WTC11 (cell line): ENCODE measurements at regions not wholly inside any gene's neighbourhood (a gene's known extent, or its start where the extent isn't known, plus 50 kb on each side); places are given as distances from the start of the nearest gene placed in this dataset.

Source experiments
- ATAC-seq: fragments of 200-7000 bp; cut with Tn5 transposase; 2 replicates; pipeline ENCODE4 v1.10.0; 2021; ENCODE audit warnings: mild to moderate bottlenecking, moderate library complexity
- CTCF ChIA-PET: fragments of 300-600 bp; sonication (Branson Sonifier 250); formaldehyde crosslinking; loops from one replicate; lab custom pipeline; 2021; ENCODE audit warnings: antibody characterized with exemption; lab: Charles Lee
- POLR2A ChIA-PET: fragments of 350-600 bp; sonication (Branson Sonifier 250); formaldehyde crosslinking; loops from one replicate; lab custom pipeline; 2021; ENCODE audit warnings: antibody characterized with exemption; lab: Charles Lee
- DNase-seq: peaks from one replicate; pipeline ENCODE4 v3.0.0; 2021; ENCODE audit warnings: low spot score
- H3K27ac Mint-ChIP-seq: 2 replicates; pipeline ENCODE4 v1.8.0; 2021; ENCODE audit warnings: mixed read lengths
- H3K27me3 Mint-ChIP-seq: 2 replicates; pipeline ENCODE4 v1.8.0; 2021; ENCODE audit warnings: low read depth, mild to moderate bottlenecking, moderate library complexity, mixed read lengths
- H3K36me3 Mint-ChIP-seq: 2 replicates; pipeline ENCODE4 v1.8.0; 2021; ENCODE audit warnings: mixed read lengths
- H3K4me1 Mint-ChIP-seq: 2 replicates; pipeline ENCODE4 v1.8.0; 2022; ENCODE audit warnings: mixed read lengths
- H3K4me3 Mint-ChIP-seq: 2 replicates; pipeline ENCODE4 v1.8.0; 2021; ENCODE audit warnings: mild to moderate bottlenecking, moderate library complexity, mixed read lengths
- H3K9me3 Mint-ChIP-seq: 2 replicates; pipeline ENCODE4 v1.8.0; 2021; ENCODE audit warnings: mixed read lengths
- CBFB ChIP-seq: sonication (generic); formaldehyde crosslinking; IDR thresholded peaks from 2 replicates; pipeline ENCODE4 v1.8.1; 2022; ENCODE audit warnings: mild to moderate bottlenecking, low read depth, missing genetic modification reagents
- CREM ChIP-seq: sonication (generic); formaldehyde crosslinking; IDR thresholded peaks from 2 replicates; pipeline ENCODE4 v1.8.1; 2022; ENCODE audit warnings: mild to moderate bottlenecking, missing genetic modification reagents, moderate library complexity
- ELF4 ChIP-seq: sonication (generic); formaldehyde crosslinking; IDR thresholded peaks from 2 replicates; pipeline ENCODE4 v1.8.1; 2022; ENCODE audit warnings: low read depth, mild to moderate bottlenecking, moderate library complexity, missing genetic modification reagents
- ESRRA ChIP-seq: sonication (generic); formaldehyde crosslinking; IDR thresholded peaks from 2 replicates; pipeline ENCODE4 v1.8.1; 2022; ENCODE audit warnings: mild to moderate bottlenecking, missing genetic modification reagents, borderline replicate concordance
- FOXP1 ChIP-seq: sonication (generic); formaldehyde crosslinking; IDR thresholded peaks from 2 replicates; pipeline ENCODE4 v1.8.0; 2022; ENCODE audit warnings: missing genetic modification reagents, mild to moderate bottlenecking, moderate library complexity, borderline replicate concordance
- GRHL2 ChIP-seq: fragments of 250-450 bp; sonication (Bioruptor Pico); IDR thresholded peaks from 2 replicates; pipeline ENCODE4 v1.8.0; 2022; ENCODE audit warnings: mild to moderate bottlenecking, moderate library complexity; ENCODE audit not compliant: insufficient replicate concordance, severe bottlenecking
- GTF2I ChIP-seq: fragments of 250-450 bp; sonication (Bioruptor Pico); conservative IDR thresholded peaks from 2 replicates; pipeline ENCODE4 v1.4.0; 2021; ENCODE audit warnings: mild to moderate bottlenecking
- HMGA2 ChIP-seq: fragments of 250-450 bp; sonication (Bioruptor Pico); IDR thresholded peaks from 2 replicates; pipeline ENCODE4 v1.4.0; 2021; ENCODE audit warnings: mild to moderate bottlenecking, moderate library complexity
- JAZF1 ChIP-seq: fragments of 250-450 bp; sonication (Bioruptor Pico); IDR thresholded peaks from 2 replicates; pipeline ENCODE4 v1.9.0; 2021; ENCODE audit warnings: moderate library complexity, mild to moderate bottlenecking, inconsistent platforms
- KAT7 ChIP-seq: sonication (generic); formaldehyde crosslinking; IDR thresholded peaks from 2 replicates; pipeline ENCODE4 v1.8.1; 2023; ENCODE audit warnings: missing genetic modification reagents, mild to moderate bottlenecking, borderline replicate concordance
- NFE2L1 ChIP-seq: sonication (generic); formaldehyde crosslinking; IDR thresholded peaks from 2 replicates; pipeline ENCODE4 v1.8.1; 2023; ENCODE audit warnings: missing genetic modification reagents
- NFYB ChIP-seq: sonication (generic); formaldehyde crosslinking; conservative IDR thresholded peaks from 2 replicates; pipeline ENCODE4 v1.8.0; 2022; ENCODE audit warnings: low read depth, missing genetic modification reagents
- NR2C2 ChIP-seq: sonication (generic); formaldehyde crosslinking; IDR thresholded peaks from 2 replicates; pipeline ENCODE4 v1.8.0; 2022; ENCODE audit warnings: mild to moderate bottlenecking, missing genetic modification reagents
- SMAD4 ChIP-seq: sonication (generic); formaldehyde crosslinking; IDR thresholded peaks from 2 replicates; pipeline ENCODE4 v1.8.0; 2022; ENCODE audit warnings: mild to moderate bottlenecking, missing genetic modification reagents
- TEAD4 ChIP-seq: sonication (generic); formaldehyde crosslinking; IDR thresholded peaks from 2 replicates; pipeline ENCODE4 v1.8.0; 2022; ENCODE audit warnings: mild to moderate bottlenecking, missing genetic modification reagents
- ZBTB21 ChIP-seq: sonication (generic); formaldehyde crosslinking; IDR thresholded peaks from 2 replicates; pipeline ENCODE4 v1.8.1; 2023; ENCODE audit warnings: mild to moderate bottlenecking, missing genetic modification reagents, borderline replicate concordance
- ZNF219 ChIP-seq: sonication (generic); formaldehyde crosslinking; IDR thresholded peaks from 2 replicates; pipeline ENCODE4 v1.8.0; 2023; ENCODE audit warnings: missing genetic modification reagents, mild to moderate bottlenecking, borderline replicate concordance
- TF ChIP-seq, protein P1 (sequence below): sonication (generic); formaldehyde crosslinking; IDR thresholded peaks from 2 replicates; pipeline ENCODE4 v1.8.0; 2022; ENCODE audit warnings: missing genetic modification reagents
- TF ChIP-seq, protein P2 (sequence below): fragments of 250-450 bp; sonication (Bioruptor Pico); IDR thresholded peaks from 2 replicates; pipeline ENCODE4 v1.9.0; 2021; ENCODE audit warnings: mild to moderate bottlenecking
- TF ChIP-seq, protein P3 (sequence below): sonication (generic); formaldehyde crosslinking; IDR thresholded peaks from 2 replicates; pipeline ENCODE4 v1.8.1; 2022; ENCODE audit warnings: low read depth, mild to moderate bottlenecking, moderate library complexity, missing genetic modification reagents, borderline replicate concordance
- TF ChIP-seq, protein P4 (sequence below): sonication (generic); formaldehyde crosslinking; IDR thresholded peaks from 2 replicates; pipeline ENCODE4 v1.8.0; 2023; ENCODE audit warnings: missing genetic modification reagents
- TF ChIP-seq, protein P5 (sequence below): sonication (generic); formaldehyde crosslinking; IDR thresholded peaks from 2 replicates; pipeline ENCODE4 v1.8.1; 2023; ENCODE audit warnings: mild to moderate bottlenecking, missing genetic modification reagents, moderate library complexity
- TF ChIP-seq, protein P6 (sequence below): sonication (generic); formaldehyde crosslinking; conservative IDR thresholded peaks from 2 replicates; pipeline ENCODE4 v1.8.1; 2022; ENCODE audit warnings: mild to moderate bottlenecking, missing genetic modification reagents
- TF ChIP-seq, protein P7 (sequence below): sonication (generic); formaldehyde crosslinking; IDR thresholded peaks from 2 replicates; pipeline ENCODE4 v1.8.1; 2023; ENCODE audit warnings: mild to moderate bottlenecking, missing genetic modification reagents
- TF ChIP-seq, protein P8 (sequence below): sonication (generic); formaldehyde crosslinking; IDR thresholded peaks from 2 replicates; pipeline ENCODE4 v1.8.0; 2022; ENCODE audit warnings: mild to moderate bottlenecking, missing genetic modification reagents

DNA sequence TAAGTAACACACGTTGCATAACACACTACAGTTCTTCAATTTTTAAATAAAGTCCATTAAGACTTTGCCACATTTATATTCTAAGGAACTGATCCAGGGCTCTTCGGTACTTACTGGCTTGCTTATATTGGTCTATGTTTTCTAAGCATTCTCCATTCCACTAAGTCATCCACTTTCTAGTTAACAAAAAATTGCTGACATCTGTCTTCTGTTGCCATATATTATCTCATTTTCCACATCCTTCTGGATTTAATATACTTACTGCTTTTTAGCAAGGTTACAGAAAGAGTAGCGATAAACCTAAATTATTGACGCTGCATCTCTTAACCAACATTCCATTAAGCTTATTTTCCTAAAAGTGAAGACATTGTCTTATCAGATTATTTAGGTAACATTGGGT, 238.4 kb upstream of the LRIG3 start (continued):
- TF ChIP-seq, protein P1, sequence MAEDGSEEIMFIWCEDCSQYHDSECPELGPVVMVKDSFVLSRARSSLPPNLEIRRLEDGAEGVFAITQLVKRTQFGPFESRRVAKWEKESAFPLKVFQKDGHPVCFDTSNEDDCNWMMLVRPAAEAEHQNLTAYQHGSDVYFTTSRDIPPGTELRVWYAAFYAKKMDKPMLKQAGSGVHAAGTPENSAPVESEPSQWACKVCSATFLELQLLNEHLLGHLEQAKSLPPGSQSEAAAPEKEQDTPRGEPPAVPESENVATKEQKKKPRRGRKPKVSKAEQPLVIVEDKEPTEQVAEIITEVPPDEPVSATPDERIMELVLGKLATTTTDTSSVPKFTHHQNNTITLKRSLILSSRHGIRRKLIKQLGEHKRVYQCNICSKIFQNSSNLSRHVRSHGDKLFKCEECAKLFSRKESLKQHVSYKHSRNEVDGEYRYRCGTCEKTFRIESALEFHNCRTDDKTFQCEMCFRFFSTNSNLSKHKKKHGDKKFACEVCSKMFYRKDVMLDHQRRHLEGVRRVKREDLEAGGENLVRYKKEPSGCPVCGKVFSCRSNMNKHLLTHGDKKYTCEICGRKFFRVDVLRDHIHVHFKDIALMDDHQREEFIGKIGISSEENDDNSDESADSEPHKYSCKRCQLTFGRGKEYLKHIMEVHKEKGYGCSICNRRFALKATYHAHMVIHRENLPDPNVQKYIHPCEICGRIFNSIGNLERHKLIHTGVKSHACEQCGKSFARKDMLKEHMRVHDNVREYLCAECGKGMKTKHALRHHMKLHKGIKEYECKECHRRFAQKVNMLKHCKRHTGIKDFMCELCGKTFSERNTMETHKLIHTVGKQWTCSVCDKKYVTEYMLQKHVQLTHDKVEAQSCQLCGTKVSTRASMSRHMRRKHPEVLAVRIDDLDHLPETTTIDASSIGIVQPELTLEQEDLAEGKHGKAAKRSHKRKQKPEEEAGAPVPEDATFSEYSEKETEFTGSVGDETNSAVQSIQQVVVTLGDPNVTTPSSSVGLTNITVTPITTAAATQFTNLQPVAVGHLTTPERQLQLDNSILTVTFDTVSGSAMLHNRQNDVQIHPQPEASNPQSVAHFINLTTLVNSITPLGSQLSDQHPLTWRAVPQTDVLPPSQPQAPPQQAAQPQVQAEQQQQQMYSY (CRISPR knock-in tag): no peak
- no peak for TF ChIP-seq ESRRA
- no peak for TF ChIP-seq SMAD4 (CRISPR knock-in tag)
- TF ChIP-seq CREM: no peak
- TF ChIP-seq, protein P2, sequence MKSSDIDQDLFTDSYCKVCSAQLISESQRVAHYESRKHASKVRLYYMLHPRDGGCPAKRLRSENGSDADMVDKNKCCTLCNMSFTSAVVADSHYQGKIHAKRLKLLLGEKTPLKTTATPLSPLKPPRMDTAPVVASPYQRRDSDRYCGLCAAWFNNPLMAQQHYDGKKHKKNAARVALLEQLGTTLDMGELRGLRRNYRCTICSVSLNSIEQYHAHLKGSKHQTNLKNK (CRISPR knock-in tag): no peak
- TF ChIP-seq NR2C2 (CRISPR knock-in tag): no peak
- TF ChIP-seq, protein P3, sequence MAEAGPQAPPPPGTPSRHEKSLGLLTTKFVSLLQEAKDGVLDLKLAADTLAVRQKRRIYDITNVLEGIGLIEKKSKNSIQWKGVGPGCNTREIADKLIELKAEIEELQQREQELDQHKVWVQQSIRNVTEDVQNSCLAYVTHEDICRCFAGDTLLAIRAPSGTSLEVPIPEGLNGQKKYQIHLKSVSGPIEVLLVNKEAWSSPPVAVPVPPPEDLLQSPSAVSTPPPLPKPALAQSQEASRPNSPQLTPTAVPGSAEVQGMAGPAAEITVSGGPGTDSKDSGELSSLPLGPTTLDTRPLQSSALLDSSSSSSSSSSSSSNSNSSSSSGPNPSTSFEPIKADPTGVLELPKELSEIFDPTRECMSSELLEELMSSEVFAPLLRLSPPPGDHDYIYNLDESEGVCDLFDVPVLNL (CRISPR knock-in tag): no peak
- TF ChIP-seq ZBTB21: no peak

DNA sequence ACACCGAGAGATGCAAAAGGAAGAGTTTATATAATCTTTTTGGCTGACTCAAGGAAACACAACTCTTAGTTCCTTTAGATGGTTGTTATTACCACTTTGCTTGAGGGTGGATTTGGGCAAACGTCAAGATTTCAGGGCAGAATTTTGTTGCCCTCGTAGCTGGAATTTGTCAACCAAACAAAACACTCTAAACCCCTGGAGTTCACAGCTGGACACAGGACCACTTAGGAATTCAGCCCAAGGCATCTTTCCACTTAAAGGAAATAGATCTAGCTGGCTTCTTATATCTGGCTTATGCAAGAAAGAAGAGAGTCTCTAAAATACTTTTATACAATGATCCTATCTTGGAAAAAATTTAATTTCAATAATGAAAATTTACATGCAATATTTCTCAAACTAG, 237.8 kb upstream of the LRIG3 start:
- H3K36me3 Mint-ChIP-seq: no peaks in the 10 kb centered on the region
- DNase-seq: no peak
- H3K27me3 Mint-ChIP-seq: no peaks in the 10 kb centered on the region
- no peak overlapping the region for H3K4me3 Mint-ChIP-seq
- H3K9me3 Mint-ChIP-seq: peaks cover 9% of the 10 kb centered on the region
- CTCF ChIA-PET: interaction anchor here (1.3 to 3.0 kb wide), 4 partner anchors 8 to 618 kb away, joined by 3 to 17 read pairs (median 8); no protein-coding TSS in a partner anchor
- peaks cover 12% of the 10 kb centered on the region for H3K4me1 Mint-ChIP-seq
- ATAC-seq: peak; percentile 38; the same call in 1 of the 2 replicates
- H3K27ac Mint-ChIP-seq: no peak overlapping the region
- POLR2A ChIA-PET: no interaction called here
- TF ChIP-seq NFYB (CRISPR knock-in tag): no peak
- TF ChIP-seq ZNF219 (CRISPR knock-in tag): no peak
- TF ChIP-seq, protein P4, sequence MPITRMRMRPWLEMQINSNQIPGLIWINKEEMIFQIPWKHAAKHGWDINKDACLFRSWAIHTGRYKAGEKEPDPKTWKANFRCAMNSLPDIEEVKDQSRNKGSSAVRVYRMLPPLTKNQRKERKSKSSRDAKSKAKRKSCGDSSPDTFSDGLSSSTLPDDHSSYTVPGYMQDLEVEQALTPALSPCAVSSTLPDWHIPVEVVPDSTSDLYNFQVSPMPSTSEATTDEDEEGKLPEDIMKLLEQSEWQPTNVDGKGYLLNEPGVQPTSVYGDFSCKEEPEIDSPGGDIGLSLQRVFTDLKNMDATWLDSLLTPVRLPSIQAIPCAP (CRISPR knock-in tag): no peak
- TF ChIP-seq, protein P5, sequence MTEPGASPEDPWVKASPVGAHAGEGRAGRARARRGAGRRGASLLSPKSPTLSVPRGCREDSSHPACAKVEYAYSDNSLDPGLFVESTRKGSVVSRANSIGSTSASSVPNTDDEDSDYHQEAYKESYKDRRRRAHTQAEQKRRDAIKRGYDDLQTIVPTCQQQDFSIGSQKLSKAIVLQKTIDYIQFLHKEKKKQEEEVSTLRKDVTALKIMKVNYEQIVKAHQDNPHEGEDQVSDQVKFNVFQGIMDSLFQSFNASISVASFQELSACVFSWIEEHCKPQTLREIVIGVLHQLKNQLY (CRISPR knock-in tag): no peak
- TF ChIP-seq GTF2I (CRISPR knock-in tag): no peak
- TF ChIP-seq, protein P6, sequence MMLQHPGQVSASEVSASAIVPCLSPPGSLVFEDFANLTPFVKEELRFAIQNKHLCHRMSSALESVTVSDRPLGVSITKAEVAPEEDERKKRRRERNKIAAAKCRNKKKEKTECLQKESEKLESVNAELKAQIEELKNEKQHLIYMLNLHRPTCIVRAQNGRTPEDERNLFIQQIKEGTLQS: no peak
- TF ChIP-seq FOXP1: no peak

DNA sequence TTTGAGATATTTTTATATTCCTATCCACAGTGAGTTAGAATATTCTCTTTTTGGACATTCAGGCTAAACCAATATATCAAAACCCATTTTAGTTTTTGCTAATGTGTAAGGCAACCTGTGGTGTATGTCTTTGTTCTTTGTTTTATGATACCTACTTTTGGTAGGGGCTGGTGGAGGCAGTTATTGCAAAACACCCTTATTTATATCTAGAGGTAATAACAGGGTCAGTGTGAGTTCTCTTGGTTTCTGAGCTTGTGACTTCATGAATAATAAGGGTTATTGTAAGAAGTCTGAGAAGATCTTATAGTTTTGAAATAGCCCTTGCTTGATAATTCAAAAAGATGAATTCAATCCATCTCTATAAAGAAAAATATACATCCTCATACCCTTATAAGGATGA, 235.1 kb upstream of the LRIG3 start:
- peaks cover 9% of the 10 kb centered on the region for H3K9me3 Mint-ChIP-seq
- H3K36me3 Mint-ChIP-seq: no peaks in the 10 kb centered on the region
- ChIA-PET POLR2A (no interaction called here), CTCF (no interaction called here)
- no peak overlapping the region for H3K4me3 Mint-ChIP-seq
- peaks cover 14% of the 10 kb centered on the region for H3K4me1 Mint-ChIP-seq
- no peak for ATAC-seq
- DNase-seq: no peak
- H3K27ac Mint-ChIP-seq: no peak overlapping the region
- no peaks in the 10 kb centered on the region for H3K27me3 Mint-ChIP-seq
- TF ChIP-seq HMGA2 (CRISPR knock-in tag): no peak
- TF ChIP-seq, protein P7, sequence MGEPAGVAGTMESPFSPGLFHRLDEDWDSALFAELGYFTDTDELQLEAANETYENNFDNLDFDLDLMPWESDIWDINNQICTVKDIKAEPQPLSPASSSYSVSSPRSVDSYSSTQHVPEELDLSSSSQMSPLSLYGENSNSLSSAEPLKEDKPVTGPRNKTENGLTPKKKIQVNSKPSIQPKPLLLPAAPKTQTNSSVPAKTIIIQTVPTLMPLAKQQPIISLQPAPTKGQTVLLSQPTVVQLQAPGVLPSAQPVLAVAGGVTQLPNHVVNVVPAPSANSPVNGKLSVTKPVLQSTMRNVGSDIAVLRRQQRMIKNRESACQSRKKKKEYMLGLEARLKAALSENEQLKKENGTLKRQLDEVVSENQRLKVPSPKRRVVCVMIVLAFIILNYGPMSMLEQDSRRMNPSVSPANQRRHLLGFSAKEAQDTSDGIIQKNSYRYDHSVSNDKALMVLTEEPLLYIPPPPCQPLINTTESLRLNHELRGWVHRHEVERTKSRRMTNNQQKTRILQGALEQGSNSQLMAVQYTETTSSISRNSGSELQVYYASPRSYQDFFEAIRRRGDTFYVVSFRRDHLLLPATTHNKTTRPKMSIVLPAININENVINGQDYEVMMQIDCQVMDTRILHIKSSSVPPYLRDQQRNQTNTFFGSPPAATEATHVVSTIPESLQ (CRISPR knock-in tag): no peak
- no peak for TF ChIP-seq NFE2L1 (CRISPR knock-in tag)
- no peak for TF ChIP-seq TEAD4 (CRISPR knock-in tag)
- TF ChIP-seq, protein P4 (CRISPR knock-in tag): no peak
- TF ChIP-seq ELF4: no peak
- no peak for TF ChIP-seq CBFB (CRISPR knock-in tag)
- TF ChIP-seq, protein P8, sequence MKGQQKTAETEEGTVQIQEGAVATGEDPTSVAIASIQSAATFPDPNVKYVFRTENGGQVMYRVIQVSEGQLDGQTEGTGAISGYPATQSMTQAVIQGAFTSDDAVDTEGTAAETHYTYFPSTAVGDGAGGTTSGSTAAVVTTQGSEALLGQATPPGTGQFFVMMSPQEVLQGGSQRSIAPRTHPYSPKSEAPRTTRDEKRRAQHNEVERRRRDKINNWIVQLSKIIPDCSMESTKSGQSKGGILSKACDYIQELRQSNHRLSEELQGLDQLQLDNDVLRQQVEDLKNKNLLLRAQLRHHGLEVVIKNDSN (CRISPR knock-in tag): no peak
- TF ChIP-seq CREM: no peak
- TF ChIP-seq GRHL2: no peak
- no peak for TF ChIP-seq KAT7 (CRISPR knock-in tag)
- no peak for TF ChIP-seq JAZF1 (CRISPR knock-in tag)
